Stimulated activated CD8-positive, alpha-beta memory T cell treated with anti-CD3 and anti-CD28 coated beads, Interleukin-15, amount 100 ng/mL, for 24 hours (primary cell): ENCODE measurements at regions not wholly inside any gene's neighbourhood (a gene's known extent, or its start where the extent isn't known, plus 50 kb on each side); places are given as distances from the start of the nearest gene placed in this dataset.

Source experiments
- DNase-seq: peaks from one replicate; pipeline ENCODE4 v3.0.0-alpha.2; 2020; ENCODE audit warnings: low read depth

GRCh38 chr2:128726236-128726635, 407.6 kb upstream of the HS6ST1 start:
- DNase-seq, result no peak

GRCh38 chr2:128726911-128727310, 408.2 kb upstream of the HS6ST1 start:
- no peak for DNase-seq

GRCh38 chr2:128727404-128727803, 408.7 kb upstream of the HS6ST1 start:
- no peak for DNase-seq

- DNase-seq, result no peak
Observed at GRCh38 chr2:128727914-128728313, 409.2 kb upstream of the HS6ST1 start.

- no peak for DNase-seq
Observed at GRCh38 chr2:128729051-128729450, 410.4 kb upstream of the HS6ST1 start.

GRCh38 chr2:128731994-128732650, 413.5 kb upstream of the HS6ST1 start:
- no peak for DNase-seq

- DNase-seq, result no peak
Observed at GRCh38 chr2:128732976-128733431, 414.3 kb upstream of the HS6ST1 start.

- DNase-seq, result no peak
Observed at GRCh38 chr2:128733450-128733849, 414.8 kb upstream of the HS6ST1 start.

- DNase-seq, result no peak
Observed at GRCh38 chr2:128734521-128735295, 416.0 kb upstream of the HS6ST1 start.

- DNase-seq, result no peak
Observed at GRCh38 chr2:128735296-128735960, 416.8 kb upstream of the HS6ST1 start.

- no peak for DNase-seq
Observed at GRCh38 chr2:128736046-128736688, 417.5 kb upstream of the HS6ST1 start.

- DNase-seq, result peak; percentile 48
Observed at GRCh38 chr2:128736689-128737545, 418.2 kb upstream of the HS6ST1 start.

GRCh38 chr2:128737546-128737826, 418.8 kb upstream of the HS6ST1 start:
- no peak for DNase-seq

GRCh38 chr2:128738446-128739110, 419.9 kb upstream of the HS6ST1 start:
- DNase-seq, result no peak

- DNase-seq, result no peak
Observed at GRCh38 chr2:128742467-128742866, 423.8 kb upstream of the HS6ST1 start.

GRCh38 chr2:128745946-128746345, 427.3 kb upstream of the HS6ST1 start:
- DNase-seq, result no peak

GRCh38 chr2:128746356-128746755, 427.7 kb upstream of the HS6ST1 start:
- DNase-seq, result no peak

GRCh38 chr2:128748336-128748735, 429.7 kb upstream of the HS6ST1 start:
- DNase-seq, result no peak

GRCh38 chr2:128748835-128749605, 430.4 kb upstream of the HS6ST1 start:
- DNase-seq, result no peak
